ENCODE measurements at regions not wholly inside any gene's neighbourhood (a gene's known extent, or its start where the extent isn't known, plus 50 kb on each side); places are given as distances from the start of the nearest gene placed in this dataset.

DNA sequence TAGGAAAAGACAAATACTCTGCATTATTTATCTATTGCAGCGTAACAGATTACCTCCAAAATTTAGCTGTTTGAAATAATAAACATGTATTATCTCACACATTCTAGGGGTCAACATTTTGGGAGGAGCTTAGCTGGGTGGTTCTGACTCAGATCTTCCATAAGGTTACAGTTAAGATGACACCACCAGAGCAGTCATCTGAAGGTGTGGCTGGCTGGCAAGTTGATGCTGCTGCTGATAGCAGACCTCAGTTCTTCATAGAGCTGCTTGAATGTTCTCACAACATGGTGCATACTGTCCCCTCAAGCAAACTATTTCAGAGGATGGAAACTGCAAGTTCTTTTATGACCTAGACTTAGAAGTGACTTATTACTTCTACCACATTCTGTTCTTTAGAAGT, 146.3 kb upstream of the FSTL4 start:
- TF ChIP-seq, protein P1, sequence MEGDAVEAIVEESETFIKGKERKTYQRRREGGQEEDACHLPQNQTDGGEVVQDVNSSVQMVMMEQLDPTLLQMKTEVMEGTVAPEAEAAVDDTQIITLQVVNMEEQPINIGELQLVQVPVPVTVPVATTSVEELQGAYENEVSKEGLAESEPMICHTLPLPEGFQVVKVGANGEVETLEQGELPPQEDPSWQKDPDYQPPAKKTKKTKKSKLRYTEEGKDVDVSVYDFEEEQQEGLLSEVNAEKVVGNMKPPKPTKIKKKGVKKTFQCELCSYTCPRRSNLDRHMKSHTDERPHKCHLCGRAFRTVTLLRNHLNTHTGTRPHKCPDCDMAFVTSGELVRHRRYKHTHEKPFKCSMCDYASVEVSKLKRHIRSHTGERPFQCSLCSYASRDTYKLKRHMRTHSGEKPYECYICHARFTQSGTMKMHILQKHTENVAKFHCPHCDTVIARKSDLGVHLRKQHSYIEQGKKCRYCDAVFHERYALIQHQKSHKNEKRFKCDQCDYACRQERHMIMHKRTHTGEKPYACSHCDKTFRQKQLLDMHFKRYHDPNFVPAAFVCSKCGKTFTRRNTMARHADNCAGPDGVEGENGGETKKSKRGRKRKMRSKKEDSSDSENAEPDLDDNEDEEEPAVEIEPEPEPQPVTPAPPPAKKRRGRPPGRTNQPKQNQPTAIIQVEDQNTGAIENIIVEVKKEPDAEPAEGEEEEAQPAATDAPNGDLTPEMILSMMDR (IDR thresholded peaks at IDR 0.05; ENCODE audit: poor library complexity, severe bottlenecking) = no peak
- TF ChIP-seq POLR2AphosphoS5 (IDR thresholded peaks at IDR 0.05) (no peak), EZH2 (IDR thresholded peaks at IDR 0.05; ENCODE audit: borderline replicate concordance, insufficient read depth, low read length, poor library complexity, severe bottlenecking) (no peak), TAF1 (IDR thresholded peaks at IDR 0.05; ENCODE audit: low read depth) (no peak), EP300 (conservative IDR thresholded peaks at IDR 0.05; ENCODE audit: poor library complexity, severe bottlenecking) (no peak)
- TF ChIP-seq, protein P2, sequence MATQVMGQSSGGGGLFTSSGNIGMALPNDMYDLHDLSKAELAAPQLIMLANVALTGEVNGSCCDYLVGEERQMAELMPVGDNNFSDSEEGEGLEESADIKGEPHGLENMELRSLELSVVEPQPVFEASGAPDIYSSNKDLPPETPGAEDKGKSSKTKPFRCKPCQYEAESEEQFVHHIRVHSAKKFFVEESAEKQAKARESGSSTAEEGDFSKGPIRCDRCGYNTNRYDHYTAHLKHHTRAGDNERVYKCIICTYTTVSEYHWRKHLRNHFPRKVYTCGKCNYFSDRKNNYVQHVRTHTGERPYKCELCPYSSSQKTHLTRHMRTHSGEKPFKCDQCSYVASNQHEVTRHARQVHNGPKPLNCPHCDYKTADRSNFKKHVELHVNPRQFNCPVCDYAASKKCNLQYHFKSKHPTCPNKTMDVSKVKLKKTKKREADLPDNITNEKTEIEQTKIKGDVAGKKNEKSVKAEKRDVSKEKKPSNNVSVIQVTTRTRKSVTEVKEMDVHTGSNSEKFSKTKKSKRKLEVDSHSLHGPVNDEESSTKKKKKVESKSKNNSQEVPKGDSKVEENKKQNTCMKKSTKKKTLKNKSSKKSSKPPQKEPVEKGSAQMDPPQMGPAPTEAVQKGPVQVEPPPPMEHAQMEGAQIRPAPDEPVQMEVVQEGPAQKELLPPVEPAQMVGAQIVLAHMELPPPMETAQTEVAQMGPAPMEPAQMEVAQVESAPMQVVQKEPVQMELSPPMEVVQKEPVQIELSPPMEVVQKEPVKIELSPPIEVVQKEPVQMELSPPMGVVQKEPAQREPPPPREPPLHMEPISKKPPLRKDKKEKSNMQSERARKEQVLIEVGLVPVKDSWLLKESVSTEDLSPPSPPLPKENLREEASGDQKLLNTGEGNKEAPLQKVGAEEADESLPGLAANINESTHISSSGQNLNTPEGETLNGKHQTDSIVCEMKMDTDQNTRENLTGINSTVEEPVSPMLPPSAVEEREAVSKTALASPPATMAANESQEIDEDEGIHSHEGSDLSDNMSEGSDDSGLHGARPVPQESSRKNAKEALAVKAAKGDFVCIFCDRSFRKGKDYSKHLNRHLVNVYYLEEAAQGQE (IDR thresholded peaks at IDR 0.05; ENCODE audit: borderline replicate concordance) = no peak

Data from neural cell (in vitro differentiated cells).